Duodenal mucosa (tissue), 2 donors: ENCODE measurements at regions not wholly inside any gene's neighbourhood (a gene's known extent, or its start where the extent isn't known, plus 50 kb on each side); places are given as distances from the start of the nearest gene placed in this dataset.
"Not testable (repeated sequence)": the region's sequence is repeated elsewhere in the genome, so short reads cannot be mapped to it uniquely, and the experiment has no call there.

ENCODE experiments used
- H3K27ac ChIP-seq: one replicate; pipeline ENCODE4 v1.7.0; 2013; ENCODE audit warnings: low read depth, low read length
- H3K27me3 ChIP-seq, 2 donors: one replicate each; pipeline ENCODE4 v1.7.0; 2013; ENCODE audit warnings: low read length in 2 of 2, control low read depth in 1 of 2; ENCODE audit not compliant: insufficient read depth in 2 of 2, control insufficient read depth in 1 of 2
- H3K36me3 ChIP-seq, 2 donors: one replicate each; pipeline ENCODE4 v1.7.0; 2013; ENCODE audit warnings: low read length in 2 of 2, control low read depth in 1 of 2; ENCODE audit not compliant: insufficient read depth in 2 of 2, control insufficient read depth in 1 of 2
- H3K4me1 ChIP-seq, 2 donors: one replicate each; pipeline ENCODE4 v1.7.0; 2013; ENCODE audit warnings: low read length in 2 of 2, control low read depth in 1 of 2; ENCODE audit not compliant: insufficient read depth in 2 of 2, control insufficient read depth in 1 of 2
- H3K4me3 ChIP-seq, 2 donors: one replicate each; pipeline ENCODE4 v1.7.0; 2013; ENCODE audit warnings: low read length in 2 of 2, low read depth in 1 of 2
- H3K9ac ChIP-seq, 2 donors: one replicate each; pipeline ENCODE4 v1.7.0; 2013; ENCODE audit warnings: low read length in 2 of 2, low read depth in 1 of 2
- H3K9me3 ChIP-seq, 2 donors: one replicate each; pipeline ENCODE4 v1.7.0; 2013; ENCODE audit warnings: low read length in 2 of 2, control low read depth in 1 of 2; ENCODE audit not compliant: control insufficient read depth in 1 of 2

DNA sequence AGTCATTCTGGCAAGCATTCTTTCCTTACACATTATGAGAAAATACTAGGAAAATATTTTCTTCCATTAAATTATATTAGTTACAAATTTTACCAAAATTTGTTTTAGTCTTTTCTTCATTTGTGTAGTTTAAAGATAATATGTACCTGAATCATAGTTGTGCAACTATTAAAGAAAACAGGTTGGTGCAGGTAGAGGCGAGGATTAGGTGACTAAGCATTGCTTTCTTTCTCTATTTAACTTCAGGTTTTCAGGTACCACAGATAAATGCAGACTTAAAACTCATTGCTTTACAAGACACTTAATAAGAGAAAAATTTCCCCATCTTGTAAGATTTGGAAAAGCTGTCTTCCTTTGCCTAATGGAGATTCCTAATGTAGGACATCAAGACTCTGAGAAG, 1175.5 kb upstream of the ADGRB3 start:
- peaks cover 15 to 26% of the 10 kb centered on the region in 2 donors for H3K9me3 ChIP-seq
- H3K4me1 ChIP-seq = no peaks in the 10 kb centered on the region
- no peak overlapping the region for H3K9ac ChIP-seq
- H3K4me3 ChIP-seq = no peak overlapping the region
- no peaks in the 10 kb centered on the region for H3K36me3 ChIP-seq
- H3K27ac ChIP-seq = no peak overlapping the region
- H3K27me3 ChIP-seq = no peaks in the 10 kb centered on the region

DNA sequence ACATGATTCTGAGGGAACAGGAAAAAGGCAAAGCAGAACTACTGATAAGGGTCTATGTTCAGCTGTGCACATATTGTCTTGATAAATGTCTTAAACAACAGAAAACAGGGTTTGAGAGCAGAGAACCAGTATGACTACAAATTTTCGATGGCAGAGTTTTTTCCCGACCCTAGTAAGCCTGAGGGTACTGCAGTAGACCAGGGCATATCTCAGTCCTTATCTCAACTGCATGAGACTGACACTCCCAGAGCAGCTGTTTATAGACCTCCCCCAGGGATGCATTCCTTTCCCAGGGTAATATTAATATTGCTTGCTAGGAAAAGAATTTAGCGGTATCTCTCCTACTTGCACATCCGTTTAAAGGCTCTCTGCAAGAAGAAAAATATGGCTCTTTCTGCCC, 1176.8 kb upstream of the ADGRB3 start:
- Histone ChIP-seq H3K27ac (no peak overlapping the region), H3K4me3 (no peak overlapping the region), H3K27me3 (no peaks in the 10 kb centered on the region), H3K4me1 (no peaks in the 10 kb centered on the region), H3K9me3 (peaks cover 15 to 26% of the 10 kb centered on the region in 2 donors), H3K36me3 (no peaks in the 10 kb centered on the region), H3K9ac (no peak overlapping the region)

DNA sequence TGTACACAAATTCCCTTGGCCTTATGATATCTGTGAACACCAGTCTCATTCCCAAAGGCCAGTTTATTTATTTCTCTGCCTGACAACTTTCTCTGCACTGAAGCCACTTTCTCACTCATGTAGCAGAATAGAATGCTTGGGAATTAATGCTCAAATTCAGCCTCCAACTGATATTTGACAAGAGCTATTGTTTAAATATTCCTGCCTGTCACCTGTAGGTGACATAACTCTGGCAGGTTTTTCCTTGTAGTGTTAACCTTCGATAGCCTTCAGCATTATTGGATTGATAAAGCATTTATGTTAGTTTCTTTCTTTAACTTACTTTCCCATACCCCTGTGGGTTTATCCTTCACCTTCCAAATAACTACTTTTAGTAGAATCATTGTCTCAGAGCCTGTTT, 1183.2 kb upstream of the ADGRB3 start:
- H3K27me3 ChIP-seq = no peaks in the 10 kb centered on the region
- H3K36me3 ChIP-seq = no peaks in the 10 kb centered on the region
- H3K4me3 ChIP-seq = no peak overlapping the region

DNA sequence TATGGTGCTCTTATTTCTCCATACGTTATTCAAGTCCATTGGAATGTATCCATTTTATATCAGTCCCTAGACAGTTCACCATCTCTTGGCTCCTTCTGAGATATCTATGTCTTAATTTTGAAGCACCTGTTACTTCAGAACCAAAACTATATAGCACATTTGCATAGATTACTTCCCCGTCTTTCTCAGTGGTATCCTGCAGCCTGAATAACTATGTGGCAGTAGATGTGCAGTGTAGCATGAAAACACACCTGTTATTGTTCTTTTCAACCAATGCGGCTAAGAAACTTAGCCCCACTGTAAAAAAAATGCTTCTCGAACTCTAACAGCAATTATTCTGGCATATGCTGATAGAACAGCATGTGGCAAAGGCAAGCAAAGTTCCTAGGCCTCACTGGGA, 1184.4 kb upstream of the ADGRB3 start:
- Histone ChIP-seq H3K36me3 (no peaks in the 10 kb centered on the region), H3K27me3 (no peaks in the 10 kb centered on the region), H3K9ac (no peak overlapping the region), H3K4me1 (no peaks in the 10 kb centered on the region), H3K4me3 (no peak overlapping the region), H3K9me3 (no peaks in the 10 kb centered on the region), H3K27ac (no peak overlapping the region)

More for the DNA sequence above, 1183.2 kb upstream of the ADGRB3 start:
- Histone ChIP-seq H3K9ac (no peak overlapping the region), H3K27ac (no peak overlapping the region), H3K4me1 (no peaks in the 10 kb centered on the region), H3K9me3 (peaks cover 0 to 5% of the 10 kb centered on the region in 2 donors)

DNA sequence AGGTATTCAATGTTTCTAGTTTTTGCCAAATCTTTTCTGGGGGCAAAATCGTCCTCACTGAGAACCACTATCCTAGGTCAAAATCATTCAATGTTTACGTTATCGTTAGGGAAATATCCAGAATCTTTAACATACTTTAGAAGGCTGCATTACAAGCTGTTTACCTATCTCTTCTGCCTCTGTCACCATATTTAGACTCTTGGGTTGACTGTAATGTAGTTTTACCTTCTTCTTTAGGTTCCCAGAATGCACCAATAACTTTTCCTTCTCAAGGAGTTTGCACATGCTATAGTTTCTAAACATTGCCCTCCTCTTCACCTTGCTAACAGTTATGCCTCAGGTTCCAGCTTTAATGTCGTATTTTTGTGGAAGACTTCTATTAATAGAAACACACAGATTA, 1185.5 kb upstream of the ADGRB3 start:
- no peak overlapping the region for H3K9ac ChIP-seq
- H3K4me3 ChIP-seq = no peak overlapping the region
- no peaks in the 10 kb centered on the region for H3K9me3 ChIP-seq
- no peaks in the 10 kb centered on the region for H3K36me3 ChIP-seq
- no peak overlapping the region for H3K27ac ChIP-seq
- no peaks in the 10 kb centered on the region for H3K4me1 ChIP-seq
- H3K27me3 ChIP-seq = no peaks in the 10 kb centered on the region

DNA sequence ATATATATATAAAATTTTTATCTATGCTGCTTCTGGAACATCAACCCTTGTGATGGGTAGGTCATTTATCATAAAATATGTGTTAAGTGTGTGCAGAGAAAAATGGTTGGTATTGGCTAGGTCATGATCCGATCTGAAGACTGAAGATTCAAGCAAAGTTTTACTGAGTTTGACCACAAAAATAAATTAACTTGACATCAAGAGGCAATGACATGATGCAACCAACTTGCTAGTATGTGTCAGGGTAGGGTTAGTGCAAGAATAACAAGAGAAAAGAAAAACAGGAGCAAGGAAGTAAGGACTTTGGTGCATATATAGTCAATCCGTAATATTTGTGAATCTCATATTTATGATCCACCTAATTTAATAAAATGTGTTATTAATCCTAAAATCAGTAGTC, 1202.0 kb upstream of the ADGRB3 start:
- Histone ChIP-seq H3K27ac (no peak overlapping the region), H3K36me3 (no peaks in the 10 kb centered on the region), H3K4me1 (no peaks in the 10 kb centered on the region), H3K4me3 (no peak overlapping the region), H3K27me3 (no peaks in the 10 kb centered on the region), H3K9me3 (peaks cover 2 to 11% of the 10 kb centered on the region in 2 donors), H3K9ac (no peak overlapping the region)

DNA sequence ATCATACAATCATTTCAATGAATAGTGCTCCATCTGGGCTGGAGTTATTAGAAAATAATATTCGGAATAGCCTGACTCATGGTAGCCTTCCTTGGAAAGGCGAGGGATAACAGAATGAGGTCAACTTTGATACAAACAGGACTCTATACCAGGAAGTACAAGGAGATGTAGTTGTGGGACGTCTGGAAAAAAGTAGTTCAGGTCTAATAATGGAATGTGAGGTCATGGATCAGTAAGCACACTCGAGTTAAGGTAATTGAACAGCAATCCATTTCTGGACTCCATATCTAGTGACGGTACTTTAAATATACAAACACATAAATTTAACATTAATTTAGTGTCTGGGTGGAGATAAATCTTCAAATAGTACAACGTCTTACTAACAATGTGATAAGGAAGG, 1204.0 kb upstream of the ADGRB3 start:
- no peaks in the 10 kb centered on the region for H3K36me3 ChIP-seq
- H3K27ac ChIP-seq = no peak overlapping the region
- no peak overlapping the region for H3K4me3 ChIP-seq
- H3K27me3 ChIP-seq = no peaks in the 10 kb centered on the region
- no peaks in the 10 kb centered on the region for H3K4me1 ChIP-seq
- peaks cover 0 to 5% of the 10 kb centered on the region in 2 donors for H3K9me3 ChIP-seq
- no peak overlapping the region for H3K9ac ChIP-seq

DNA sequence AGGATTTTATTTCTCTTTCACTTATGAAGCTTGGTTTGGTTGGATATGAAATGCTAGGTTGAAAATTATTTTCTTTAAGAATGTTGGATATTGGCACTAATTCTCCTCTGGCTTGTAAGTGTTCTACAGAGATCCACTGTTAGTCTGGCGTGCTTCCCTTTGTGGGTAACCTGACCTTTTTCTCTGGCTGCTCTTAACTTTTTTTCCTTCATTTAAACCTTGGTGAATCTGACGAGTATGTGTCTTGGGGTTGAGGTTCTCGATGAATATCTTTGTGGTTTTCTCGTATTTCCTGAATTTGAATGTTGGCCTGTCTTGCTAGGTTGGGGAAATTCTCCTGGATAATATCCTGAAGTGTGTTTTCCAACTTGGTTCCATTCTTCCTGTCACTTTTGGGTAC, 1208.4 kb upstream of the ADGRB3 start:
- H3K36me3 ChIP-seq, H3K9ac ChIP-seq, H3K9me3 ChIP-seq, H3K27me3 ChIP-seq, H3K4me1 ChIP-seq, H3K27ac ChIP-seq, H3K4me3 ChIP-seq: not testable (repeated sequence)

DNA sequence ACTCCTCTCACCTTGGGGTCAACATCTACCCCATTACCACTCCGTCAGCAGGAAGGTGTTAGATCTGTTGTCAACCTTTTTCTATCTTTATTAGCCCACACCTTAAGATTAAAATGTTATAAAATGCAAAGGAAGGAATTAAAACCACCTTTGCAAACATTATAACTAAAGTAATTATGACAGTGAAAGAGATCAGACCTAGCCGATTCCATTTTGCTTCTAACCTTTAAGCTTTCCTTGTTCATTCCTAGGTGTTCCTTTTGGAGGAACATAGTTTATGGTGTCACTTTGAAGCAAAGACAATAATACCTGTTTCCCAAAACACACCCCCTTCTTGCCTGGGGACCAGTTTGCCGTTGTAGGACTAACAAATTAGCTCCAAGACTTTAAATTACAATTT, 1223.0 kb upstream of the ADGRB3 start:
- Histone ChIP-seq H3K4me3 (no peak overlapping the region), H3K9ac (no peak overlapping the region), H3K9me3 (peaks cover 0 to under 1% of the 10 kb centered on the region in 2 donors), H3K27ac (no peak overlapping the region), H3K36me3 (no peaks in the 10 kb centered on the region), H3K4me1 (no peaks in the 10 kb centered on the region), H3K27me3 (no peaks in the 10 kb centered on the region)

DNA sequence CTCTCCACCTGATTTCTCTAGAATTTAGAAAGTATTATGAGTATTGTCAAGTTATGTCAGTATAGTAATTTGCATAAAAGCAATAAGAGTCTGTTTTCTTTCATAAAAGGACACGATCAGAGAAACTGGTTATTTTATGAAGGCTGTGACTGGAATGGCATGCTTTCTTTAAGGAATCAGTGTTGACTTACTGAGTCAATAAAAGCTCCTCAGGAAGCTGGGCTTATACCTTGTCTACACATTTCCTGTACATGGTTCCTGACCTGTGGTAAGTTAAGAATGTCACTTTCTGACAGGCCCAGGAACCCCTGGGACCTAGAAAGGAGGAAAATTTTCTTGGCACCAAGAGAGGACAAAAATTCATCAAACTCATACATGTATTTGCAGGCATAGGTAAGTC, 1224.0 kb upstream of the ADGRB3 start:
- H3K27me3 ChIP-seq = no peaks in the 10 kb centered on the region
- no peaks in the 10 kb centered on the region for H3K4me1 ChIP-seq
- no peak overlapping the region for H3K27ac ChIP-seq
- peaks cover 0 to 10% of the 10 kb centered on the region in 2 donors for H3K9me3 ChIP-seq
- H3K4me3 ChIP-seq = no peak overlapping the region
- H3K9ac ChIP-seq = no peak overlapping the region
- no peaks in the 10 kb centered on the region for H3K36me3 ChIP-seq

DNA sequence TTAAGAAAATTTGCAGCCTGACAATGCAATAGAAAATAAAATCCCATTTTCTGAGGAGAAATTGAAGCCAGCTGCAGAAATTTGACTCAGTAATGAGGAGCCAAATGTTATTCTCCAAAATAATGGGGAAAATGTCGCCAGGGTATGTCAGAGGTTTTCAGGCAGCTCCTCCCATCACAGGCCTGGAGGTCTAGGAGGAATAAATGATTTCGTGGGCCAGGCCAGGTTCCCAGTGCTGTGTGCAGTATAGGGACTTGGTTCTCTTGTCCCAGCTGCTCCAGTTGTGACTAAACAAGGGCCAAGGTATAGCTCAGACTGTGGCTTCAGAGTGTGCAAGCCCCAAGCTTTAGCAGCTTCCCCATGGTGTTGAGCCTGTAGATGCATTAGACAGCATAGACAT, 1240.8 kb upstream of the ADGRB3 start:
- Histone ChIP-seq H3K4me1 (no peaks in the 10 kb centered on the region), H3K9me3 (peaks cover 4 to 7% of the 10 kb centered on the region in 2 donors), H3K4me3 (no peak overlapping the region), H3K27ac (no peak overlapping the region), H3K36me3 (no peaks in the 10 kb centered on the region), H3K9ac (no peak overlapping the region), H3K27me3 (no peaks in the 10 kb centered on the region)
